Testis (tissue), 2 donors: ENCODE measurements at regions not wholly inside any gene's neighbourhood (a gene's known extent, or its start where the extent isn't known, plus 50 kb on each side); places are given as distances from the start of the nearest gene placed in this dataset.

ENCODE experiments used
- DNase-seq: peaks from one replicate; pipeline ENCODE4 v3.0.0-alpha.2; 2019
- H3K27ac ChIP-seq, 2 donors: fragments of 200-600 bp; sonication (generic); one replicate each; pipeline ENCODE4 v1.5.1; 2019
- H3K27me3 ChIP-seq: fragments of 200-600 bp; sonication (generic); one replicate; pipeline ENCODE4 v1.5.1; 2019
- H3K36me3 ChIP-seq: fragments of 200-600 bp; sonication (generic); one replicate; pipeline ENCODE4 v1.5.1; 2017; ENCODE audit warnings: low read depth; ENCODE audit errors: missing control alignments
- H3K4me1 ChIP-seq: fragments of 200-600 bp; sonication (generic); one replicate; pipeline ENCODE4 v1.5.1; 2019
- H3K4me3 ChIP-seq, 2 donors: fragments of 200-600 bp; sonication (generic); one replicate each; pipeline ENCODE4 v1.5.1; 2017 to 2019
- H3K9me3 ChIP-seq: fragments of 200-600 bp; sonication (generic); one replicate; pipeline ENCODE4 v1.5.1; 2017
- POLR2A ChIP-seq: fragments of 450-650 bp; IDR thresholded peaks from one replicate; pipeline ENCODE4 v1.6.1; 2017; ENCODE audit warnings: antibody characterized with exemption, mild to moderate bottlenecking, moderate library complexity
- WGBS, 2 donors: methylation state at CpG; one replicate each; pipeline ENCODE4 v1.1.5; 2018; 5-methylcytosine and 5-hydroxymethylcytosine counted together
- intact Hi-C: fragments of 100-400 bp; cut with DNase I; formaldehyde crosslinking; loops from one replicate; pipeline ENCODE4 v1.15.1; 2023; ENCODE audit warnings: low total_unique reads
- TF ChIP-seq, protein P1 (sequence below), 3 experiments: fragments of 450-650 bp in 2 of 3; fragments of 200-600 bp in 1 of 3; sonication (generic) in 1 of 3; IDR thresholded peaks; one replicate each; pipeline ENCODE4 v1.5.1; 2016 to 2019; ENCODE audit warnings: antibody characterized with exemption in 3 of 3, mild to moderate bottlenecking in 2 of 3, moderate library complexity in 1 of 3

DNA sequence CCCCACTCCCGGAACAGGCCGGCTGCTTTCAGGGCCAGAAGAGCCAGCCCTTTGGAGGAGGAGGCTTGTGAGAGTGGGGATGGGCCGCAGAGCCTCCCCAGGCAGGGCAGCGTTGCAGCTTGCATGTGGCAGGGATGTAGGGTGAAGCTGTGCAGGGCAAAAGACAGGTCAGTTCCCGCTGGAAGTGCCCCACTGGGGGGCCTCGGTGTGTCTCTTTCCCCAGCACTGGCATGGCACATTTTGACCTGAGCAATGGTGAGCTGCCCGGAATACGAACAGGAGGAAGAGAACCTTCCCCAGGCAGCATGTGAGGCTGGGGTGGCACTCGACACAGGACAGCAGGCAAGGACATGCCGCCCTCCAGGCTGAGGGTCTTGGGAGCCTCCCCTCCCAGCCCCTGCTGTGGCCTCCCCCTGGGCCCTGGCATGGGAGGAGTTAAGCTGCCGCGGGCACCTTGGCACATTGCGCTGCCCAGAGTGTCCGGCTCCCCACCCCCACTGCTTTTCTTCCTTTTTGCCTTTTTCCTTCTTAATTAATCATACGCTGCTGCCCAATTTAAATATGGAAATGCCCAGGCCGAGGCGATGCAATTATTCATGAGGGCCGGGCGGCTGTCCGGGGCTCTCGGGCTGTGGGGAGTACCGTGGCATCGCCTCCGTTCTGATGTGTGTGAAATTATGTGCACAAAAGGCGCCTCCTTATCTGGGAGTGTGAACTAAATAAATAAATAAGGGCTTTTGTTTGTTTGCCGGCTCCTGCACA is 76.0 kb upstream of the WNT7B start:
- H3K4me1 ChIP-seq = peaks cover 61% of the 10 kb centered on the region
- H3K27ac ChIP-seq = peak overlapping the region; percentile 94 to 99
- no peaks in the 10 kb centered on the region for H3K36me3 ChIP-seq
- intact Hi-C loops = no loop called here
- no peaks in the 10 kb centered on the region for H3K9me3 ChIP-seq
- H3K27me3 ChIP-seq = no peaks in the 10 kb centered on the region
- 10 to 14% methylated on average over 20 to 26 of the region's 26 CpGs for WGBS, 2 donors
- peak overlapping the region; percentile 61 to 89 for H3K4me3 ChIP-seq
- DNase-seq = peak; percentile 33
- TF ChIP-seq POLR2A = no peak

DNA sequence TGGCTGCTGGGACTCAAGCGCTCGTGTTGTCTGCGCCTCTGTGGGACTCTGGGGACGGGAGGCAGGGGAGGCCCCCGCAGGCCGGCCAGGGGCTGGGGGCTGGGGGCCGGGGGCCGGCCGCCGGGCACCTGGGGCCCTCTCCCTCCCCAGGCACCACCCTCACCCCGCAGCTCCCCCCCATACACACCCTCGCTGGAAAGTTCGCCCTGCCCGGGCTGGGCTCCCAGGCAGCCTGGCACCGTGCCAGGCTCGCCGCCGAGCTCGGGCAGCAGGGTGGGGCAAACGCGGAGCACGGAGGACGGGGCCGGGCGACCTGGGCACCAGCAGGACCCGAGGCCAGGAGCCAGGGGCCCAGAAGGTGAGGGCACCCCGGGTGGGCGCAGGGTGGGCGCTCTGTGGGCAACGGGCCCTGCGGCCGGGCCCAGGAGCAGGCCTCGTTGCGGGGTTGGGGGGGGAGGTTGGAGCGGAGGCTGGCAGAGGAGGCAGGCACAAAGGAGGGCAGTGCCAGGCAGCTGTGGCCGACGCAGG is 76.7 kb upstream of the WNT7B start:
- WGBS, 2 donors = 0 to 2% methylated on average over 3 to 32 of the region's 37 CpGs
- Histone ChIP-seq H3K4me1 (peaks cover 60% of the 10 kb centered on the region), H3K27ac (peak overlapping the region; percentile 94 to 99), H3K9me3 (no peaks in the 10 kb centered on the region), H3K36me3 (no peaks in the 10 kb centered on the region), H3K4me3 (peak overlapping the region; percentile 61 to 89), H3K27me3 (no peaks in the 10 kb centered on the region)
- TF ChIP-seq POLR2A = no peak
- TF ChIP-seq, protein P1, sequence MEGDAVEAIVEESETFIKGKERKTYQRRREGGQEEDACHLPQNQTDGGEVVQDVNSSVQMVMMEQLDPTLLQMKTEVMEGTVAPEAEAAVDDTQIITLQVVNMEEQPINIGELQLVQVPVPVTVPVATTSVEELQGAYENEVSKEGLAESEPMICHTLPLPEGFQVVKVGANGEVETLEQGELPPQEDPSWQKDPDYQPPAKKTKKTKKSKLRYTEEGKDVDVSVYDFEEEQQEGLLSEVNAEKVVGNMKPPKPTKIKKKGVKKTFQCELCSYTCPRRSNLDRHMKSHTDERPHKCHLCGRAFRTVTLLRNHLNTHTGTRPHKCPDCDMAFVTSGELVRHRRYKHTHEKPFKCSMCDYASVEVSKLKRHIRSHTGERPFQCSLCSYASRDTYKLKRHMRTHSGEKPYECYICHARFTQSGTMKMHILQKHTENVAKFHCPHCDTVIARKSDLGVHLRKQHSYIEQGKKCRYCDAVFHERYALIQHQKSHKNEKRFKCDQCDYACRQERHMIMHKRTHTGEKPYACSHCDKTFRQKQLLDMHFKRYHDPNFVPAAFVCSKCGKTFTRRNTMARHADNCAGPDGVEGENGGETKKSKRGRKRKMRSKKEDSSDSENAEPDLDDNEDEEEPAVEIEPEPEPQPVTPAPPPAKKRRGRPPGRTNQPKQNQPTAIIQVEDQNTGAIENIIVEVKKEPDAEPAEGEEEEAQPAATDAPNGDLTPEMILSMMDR (IDR thresholded peaks at IDR 0.05) = no peak
- peak; percentile 76 for DNase-seq
- intact Hi-C loops = no loop called here

DNA sequence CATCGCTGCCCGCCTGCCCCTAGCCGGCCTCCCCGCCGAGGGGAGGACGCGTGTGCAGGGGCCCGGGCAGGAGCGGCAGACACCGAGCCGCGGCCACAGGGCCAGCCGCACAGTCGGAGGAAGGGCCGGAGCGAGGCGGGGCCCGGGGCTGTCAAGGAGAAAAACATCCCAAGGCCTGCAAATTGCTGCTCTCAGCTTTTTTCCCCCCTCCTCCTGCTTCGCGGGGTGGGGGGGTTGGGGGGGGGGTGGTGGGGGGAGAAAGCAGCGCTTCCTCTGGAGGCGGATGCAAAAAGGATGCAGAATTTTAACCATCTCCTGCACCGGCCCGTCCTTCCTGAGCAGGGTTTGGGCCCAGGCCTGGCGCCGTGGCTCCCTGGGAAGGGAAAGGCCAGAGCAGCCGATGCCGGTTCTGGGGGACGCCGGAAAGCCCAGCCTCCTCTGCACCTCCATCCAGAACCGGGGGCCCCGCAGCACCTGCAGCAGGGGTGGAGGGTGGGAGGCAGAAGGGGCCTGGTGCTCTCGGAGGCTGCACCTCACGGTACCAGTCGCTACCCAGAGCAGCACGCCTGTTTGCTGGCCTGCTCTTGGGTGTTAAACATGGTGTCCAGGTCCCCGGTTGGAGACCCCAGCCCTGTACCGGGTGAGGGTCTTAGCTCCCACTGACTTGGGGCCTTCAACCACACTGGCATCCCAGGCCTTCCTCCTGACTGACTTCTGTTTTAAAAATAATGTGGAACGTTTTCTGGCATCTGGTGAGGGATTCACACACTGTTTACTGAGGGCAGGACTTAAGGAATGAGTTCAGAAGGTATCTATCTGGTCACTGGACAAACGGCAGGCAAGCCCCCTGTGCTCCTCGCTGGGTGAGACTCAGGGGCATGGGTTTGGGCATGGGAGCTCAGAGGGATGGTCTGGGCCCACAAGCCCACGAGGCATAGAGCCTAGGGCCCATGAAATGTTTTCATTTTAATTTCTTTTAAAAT is 77.4 kb upstream of the WNT7B start:
- no peaks in the 10 kb centered on the region for H3K27me3 ChIP-seq
- DNase-seq = peak; percentile 73
- peak overlapping the region; percentile 94 to 99 for H3K27ac ChIP-seq
- intact Hi-C loops = no loop called here
- peaks cover 66% of the 10 kb centered on the region for H3K4me1 ChIP-seq
- WGBS, 2 donors = 2 to 20% methylated on average over 7 to 42 of the region's 42 CpGs
- peak; percentile 21 for TF ChIP-seq POLR2A
- TF ChIP-seq, protein P1 (IDR thresholded peaks at IDR 0.05) = no peak
- peak overlapping the region; percentile 61 to 89 for H3K4me3 ChIP-seq
- no peaks in the 10 kb centered on the region for H3K9me3 ChIP-seq
- H3K36me3 ChIP-seq = no peaks in the 10 kb centered on the region

DNA sequence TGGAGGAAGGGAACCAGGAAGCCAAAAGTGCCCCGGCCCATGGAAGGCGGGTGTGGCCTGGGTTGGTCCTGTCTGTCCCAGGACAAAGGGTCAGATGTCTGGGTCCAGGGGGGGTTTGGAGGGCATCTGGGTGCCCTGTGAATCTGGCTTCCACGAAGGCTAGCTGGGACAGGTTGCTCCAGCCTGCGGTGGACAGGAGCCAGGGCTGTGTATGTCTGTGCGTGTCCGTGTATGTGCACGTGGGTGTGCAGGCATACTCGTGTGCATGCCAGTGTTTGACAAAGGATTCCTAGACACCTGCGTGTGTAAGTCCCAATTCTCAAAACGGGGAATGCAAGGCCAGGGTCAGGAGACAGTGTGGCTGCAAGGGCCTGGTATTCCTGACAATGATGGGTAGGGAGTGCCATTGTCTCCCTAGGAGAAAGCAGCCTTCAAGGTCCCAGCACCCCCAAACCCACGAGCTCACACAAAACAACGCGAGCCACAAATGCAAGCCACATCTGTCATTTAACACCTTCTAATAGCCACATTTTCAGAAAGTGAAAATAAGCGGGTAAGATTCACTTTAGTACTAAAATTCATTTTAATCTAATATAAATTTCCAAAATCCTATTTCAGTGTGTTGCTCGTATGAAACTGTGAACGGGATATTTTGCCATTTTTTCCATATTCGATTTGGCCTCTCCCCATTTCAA is 78.4 kb upstream of the WNT7B start:
- DNase-seq = peak; percentile 59
- intact Hi-C loops = no loop called here
- peaks cover 66% of the 10 kb centered on the region for H3K4me1 ChIP-seq

More for the DNA sequence above, 78.4 kb upstream of the WNT7B start:
- no peaks in the 10 kb centered on the region for H3K27me3 ChIP-seq
- peak overlapping the region; percentile 94 to 99 for H3K27ac ChIP-seq
- no peaks in the 10 kb centered on the region for H3K36me3 ChIP-seq
- TF ChIP-seq, protein P1 (IDR thresholded peaks at IDR 0.05) = no peak
- no peak for TF ChIP-seq POLR2A
- no peaks in the 10 kb centered on the region for H3K9me3 ChIP-seq
- 32 to 38% methylated on average over 17 of the region's 17 CpGs for WGBS, 2 donors
- peak overlapping the region; percentile 1 to 89 for H3K4me3 ChIP-seq
